ENCODE measurements at regions not wholly inside any gene's neighbourhood (a gene's known extent, or its start where the extent isn't known, plus 50 kb on each side); places are given as distances from the start of the nearest gene placed in this dataset.
"Not testable (repeated sequence)": the region's sequence is repeated elsewhere in the genome, so short reads cannot be mapped to it uniquely, and the experiment has no call there.

DNA sequence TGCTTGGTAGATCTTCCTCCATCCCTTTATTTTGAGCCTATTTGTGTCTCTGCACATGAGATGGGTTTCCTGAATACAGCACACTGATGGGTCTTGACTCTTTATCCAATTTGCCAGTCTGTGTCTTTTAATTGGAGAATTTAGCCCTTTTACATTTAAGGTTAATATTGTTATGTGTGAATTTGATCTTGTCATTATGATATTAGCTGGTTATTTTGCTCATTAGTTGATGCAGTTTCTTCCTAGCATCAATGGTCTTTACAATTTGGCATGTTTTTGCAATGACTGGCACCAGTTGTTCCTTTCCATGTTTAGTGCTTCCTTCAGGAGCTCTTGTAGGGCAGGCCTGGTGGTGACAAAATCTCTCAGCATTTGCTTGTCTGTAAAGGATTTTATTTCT is 72.4 kb downstream of the HNRNPD start:
- DNase-seq, result not testable (repeated sequence)

DNA sequence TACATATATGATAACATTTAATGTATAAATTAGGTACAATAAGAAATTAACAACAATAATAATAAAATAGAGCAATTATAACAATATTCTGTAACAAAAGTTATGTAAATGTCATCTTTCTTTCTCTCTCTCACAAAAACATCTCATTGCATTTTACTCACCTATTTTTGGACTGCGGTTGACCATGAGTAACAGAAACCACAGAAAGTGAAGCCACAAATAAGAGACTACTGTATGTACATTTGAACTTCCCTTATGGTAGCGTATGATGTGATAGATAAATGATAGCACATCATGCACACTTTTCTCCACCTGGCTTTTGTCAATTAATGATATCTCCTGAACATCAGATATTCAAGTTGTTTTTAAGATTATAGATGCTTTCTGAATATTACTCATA is 80.5 kb downstream of the HNRNPD start:
- DNase-seq, result no peak

DNA sequence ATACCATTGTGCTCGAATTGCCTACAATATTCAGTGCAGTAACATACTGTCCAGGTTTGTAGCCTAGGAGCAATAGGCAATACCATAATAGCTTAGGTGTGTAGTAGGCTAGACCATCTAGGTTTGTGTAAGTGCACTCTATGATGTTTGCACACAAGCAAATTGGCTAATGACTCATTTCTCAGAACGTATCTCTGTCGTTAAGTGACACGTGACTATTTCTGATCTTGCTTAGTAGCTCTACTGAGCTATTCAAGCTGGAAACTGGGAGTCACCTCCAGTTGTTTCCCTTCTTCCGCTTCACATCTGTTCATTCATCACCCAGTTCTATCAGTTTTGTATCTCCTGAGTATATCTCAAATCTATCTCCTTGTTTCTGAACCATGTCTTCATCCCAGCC is 86.1 kb downstream of the HNRNPD start:
- DNase-seq, result no peak

GRCh38 chr4:82284858-82285805 is 88.7 kb downstream of the HNRNPD start:
- DNase-seq, result peak; percentile 97

- DNase-seq, result no peak
Observed at GRCh38 chr4:82284475-82284857, 89.3 kb downstream of the HNRNPD start.

DNA sequence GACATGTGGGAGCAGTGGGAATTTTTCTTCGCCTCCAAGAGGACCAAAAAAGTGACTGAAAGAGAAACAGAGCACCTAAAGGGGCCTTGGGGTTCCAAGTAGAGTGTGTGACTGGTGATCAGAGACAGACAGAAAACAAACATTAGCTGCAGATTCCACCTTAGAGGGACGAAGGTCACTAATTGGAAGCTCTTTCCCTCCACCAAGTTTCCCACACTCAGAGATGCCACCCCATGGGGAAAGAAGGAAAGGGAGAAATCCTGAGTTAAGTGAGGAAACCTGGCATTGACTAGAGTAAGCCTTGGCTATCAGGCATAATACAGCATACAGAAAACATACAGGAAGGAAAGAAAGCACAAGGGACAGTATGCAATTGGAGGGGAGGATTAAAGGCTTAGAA is 90.9 kb downstream of the HNRNPD start:
- DNase-seq, result no peak

- not testable (repeated sequence) for DNase-seq
Observed at GRCh38 chr4:82279550-82279949, 94.2 kb downstream of the HNRNPD start.

DNA sequence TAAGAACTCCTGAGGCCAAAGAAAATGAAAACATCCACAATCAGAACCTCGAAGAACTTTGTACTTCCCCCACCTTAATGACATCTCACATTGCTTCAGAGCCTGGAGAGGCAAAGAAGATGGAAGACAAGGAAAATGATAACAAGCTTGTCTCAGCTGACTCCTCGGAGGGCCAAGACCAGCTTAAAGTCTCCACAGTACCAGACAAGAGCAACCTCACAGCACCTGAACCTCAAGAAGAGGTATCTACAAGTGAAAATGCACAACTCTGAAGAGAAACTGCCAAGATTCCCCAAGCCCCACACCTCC is 97.5 kb downstream of the HNRNPD start:
- no peak for DNase-seq

DNA sequence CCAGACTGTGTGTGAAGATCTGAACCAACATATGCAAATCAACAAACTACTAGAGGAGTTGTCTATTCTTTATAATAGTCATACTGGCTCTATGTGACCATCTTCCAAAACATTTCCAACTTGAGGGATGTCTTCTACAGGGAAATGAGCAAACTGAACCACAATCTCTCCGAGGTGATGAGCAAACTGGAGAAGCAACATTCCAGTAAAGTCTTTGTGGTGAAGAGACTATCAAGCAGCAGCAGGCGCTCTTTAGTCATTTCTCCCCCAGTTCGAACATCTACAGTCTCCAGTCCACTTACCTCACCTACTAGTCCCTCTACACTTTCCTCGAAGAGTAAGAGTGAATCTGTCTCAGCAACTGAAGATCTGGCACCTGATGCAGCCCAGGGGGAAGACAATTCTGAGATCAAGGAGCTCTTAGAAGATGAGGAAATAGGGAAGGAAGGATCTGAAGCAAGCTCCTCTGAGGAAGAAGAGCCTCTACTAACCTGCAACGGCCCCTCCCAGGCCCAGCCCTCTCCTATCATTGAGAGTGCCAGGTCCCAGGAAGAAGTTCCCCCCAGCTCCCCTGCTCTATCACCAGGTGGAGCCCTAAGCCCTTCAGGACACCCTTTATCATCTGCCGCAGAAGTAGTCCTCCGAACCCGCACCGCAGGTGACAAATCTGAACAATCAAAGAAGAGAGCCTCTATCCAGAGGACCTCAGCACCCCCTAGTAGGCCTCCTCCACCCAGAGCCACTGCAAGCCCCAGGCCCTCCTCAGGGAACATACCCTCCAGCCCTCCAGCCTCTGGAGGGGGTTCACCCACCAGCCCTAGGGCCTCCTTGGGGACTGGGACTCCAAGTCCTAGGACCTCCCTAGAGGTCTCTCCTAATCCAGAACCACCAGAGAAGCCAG is 98.1 kb downstream of the HNRNPD start:
- DNase-seq, result no peak

DNA sequence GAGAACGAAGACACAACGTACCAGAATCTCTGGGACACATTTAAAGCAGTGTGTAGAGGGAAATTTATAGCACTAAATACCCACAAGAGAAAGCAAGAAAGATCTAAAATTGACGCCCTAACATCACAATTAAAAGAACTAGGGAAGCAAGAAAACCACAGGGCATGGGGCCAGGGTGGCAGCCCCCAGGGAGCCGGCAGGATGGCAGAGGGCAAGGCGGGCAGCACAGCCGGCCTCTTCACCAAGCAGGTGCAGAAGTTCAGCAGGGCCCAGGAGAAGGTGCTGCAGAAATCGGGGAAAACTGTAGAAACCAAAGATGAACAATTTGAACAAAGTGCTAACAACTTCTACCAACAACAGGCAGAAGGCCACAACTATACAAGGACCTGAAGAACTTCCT is 99.1 kb downstream of the HNRNPD start:
- DNase-seq, result not testable (repeated sequence)

DNA sequence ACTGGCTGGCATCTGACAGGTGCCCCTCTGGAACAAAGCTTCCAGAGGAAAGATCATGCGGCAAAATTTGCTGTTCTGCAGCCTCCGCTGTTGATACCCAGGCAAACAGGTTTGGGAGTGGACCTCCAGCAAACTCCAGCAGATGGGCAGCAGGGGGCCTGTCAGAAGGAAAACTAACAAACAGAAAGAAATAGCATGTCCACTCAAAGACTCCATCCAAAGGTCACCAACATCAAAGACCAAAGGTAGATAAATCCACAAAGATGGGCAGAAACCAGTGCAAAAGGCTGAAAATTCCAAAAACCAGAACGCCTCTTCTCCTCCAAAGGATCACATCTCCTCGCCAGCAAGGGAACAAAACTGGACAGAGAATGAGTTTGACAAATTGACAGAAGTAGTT is 101.3 kb downstream of the HNRNPD start:
- DNase-seq, result not testable (repeated sequence)

DNA sequence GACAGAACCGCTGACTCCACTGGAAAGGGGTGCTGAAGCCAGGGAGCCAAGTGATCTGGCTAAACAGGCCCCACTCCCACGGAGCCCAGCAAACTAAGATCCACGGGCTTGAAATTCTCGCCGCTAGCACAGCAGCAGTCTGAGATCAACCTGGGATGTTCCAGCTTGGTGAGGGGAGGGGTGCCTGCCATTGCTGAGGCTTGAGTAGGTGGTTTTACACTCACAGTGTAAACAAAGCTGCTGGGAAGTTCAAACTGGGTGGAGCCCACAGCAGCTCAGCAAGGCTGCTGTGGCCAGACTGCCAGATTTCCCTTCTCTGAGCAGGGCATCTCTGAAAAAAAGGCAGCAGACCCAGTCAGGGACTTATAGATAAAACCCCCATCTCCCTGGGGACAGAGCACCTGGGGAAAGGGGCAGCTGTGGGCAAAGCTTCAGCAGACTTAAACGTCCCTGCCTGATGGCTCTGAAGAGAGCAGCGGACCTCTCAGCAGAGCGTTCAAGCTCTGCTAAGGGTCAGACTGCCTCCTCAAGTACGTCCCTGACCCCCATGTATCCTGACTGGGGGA is 101.8 kb downstream of the HNRNPD start:
- not testable (repeated sequence) for DNase-seq

DNA sequence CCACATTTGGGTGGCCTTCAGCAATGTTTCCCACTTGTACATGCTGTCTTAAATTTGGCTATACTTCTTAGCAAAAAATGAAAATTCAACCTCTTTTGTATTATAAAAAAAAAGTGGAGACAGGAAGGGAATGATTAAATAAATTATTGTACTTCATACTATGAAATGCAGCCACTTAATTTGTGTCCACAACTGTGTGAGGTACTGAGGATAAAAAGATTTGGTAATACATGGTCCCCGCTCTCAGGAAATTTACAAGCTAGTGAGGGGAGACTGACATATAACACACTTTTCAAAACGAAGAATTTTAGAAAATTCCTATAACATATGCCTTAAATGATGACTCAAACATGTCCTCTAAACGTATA is 105.0 kb downstream of the HNRNPD start:
- DNase-seq, result no peak

DNA sequence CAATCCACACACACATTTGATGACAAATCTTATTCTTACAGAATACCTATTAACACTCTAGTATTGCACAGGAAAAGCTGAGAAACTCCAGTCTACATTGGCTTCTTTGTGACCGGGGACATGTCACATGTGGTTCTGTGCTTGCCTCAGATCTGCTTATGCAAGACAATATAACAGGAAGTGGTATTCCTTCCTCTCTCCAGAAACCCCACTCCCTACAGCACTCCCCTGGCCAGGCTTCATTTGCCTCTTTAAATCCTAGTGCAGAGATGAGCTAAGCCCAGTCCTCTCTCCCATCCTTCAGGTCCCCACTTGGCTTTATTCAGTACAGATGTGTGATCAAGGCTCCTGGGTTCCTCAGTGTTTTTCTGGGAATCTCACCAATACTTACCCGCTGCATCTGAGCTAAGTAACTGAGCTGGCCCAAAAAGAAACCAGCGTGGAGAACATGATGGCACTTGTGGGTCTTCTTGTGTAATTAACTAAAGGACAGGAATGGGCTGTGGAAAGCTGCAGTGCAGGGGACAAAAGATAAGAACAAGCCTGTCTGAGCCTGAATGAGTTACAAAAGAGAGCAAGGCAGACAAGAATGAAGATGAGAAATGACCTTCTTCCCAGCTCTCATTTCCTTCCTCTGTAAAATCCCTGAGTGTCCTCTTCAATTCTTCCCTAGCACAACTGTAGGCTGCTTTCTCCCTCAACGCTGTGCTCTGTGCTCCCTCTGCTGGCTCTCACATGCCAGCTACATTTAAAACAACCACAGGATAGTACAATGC is 105.6 kb downstream of the HNRNPD start:
- peak; percentile 11 for DNase-seq

DNA sequence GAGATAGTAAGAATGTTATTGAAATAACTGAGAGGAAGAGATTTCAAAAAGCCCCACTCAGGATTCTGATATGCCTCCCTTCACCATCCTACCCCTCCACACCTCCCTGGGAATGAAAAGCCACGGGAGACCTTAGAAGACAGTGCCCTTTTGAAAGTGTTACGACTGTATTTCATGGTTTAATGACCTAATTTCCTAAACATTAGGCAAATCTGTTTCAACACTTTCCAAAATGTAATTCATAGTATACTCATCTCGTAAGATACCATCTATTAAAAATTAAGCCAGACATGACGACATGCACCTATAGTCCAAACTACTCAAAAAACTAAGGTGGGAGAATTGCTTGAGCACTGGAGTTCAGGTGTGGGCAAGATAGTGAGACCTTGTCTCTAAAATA is 106.3 kb downstream of the HNRNPD start:
- DNase-seq, result no peak

DNA sequence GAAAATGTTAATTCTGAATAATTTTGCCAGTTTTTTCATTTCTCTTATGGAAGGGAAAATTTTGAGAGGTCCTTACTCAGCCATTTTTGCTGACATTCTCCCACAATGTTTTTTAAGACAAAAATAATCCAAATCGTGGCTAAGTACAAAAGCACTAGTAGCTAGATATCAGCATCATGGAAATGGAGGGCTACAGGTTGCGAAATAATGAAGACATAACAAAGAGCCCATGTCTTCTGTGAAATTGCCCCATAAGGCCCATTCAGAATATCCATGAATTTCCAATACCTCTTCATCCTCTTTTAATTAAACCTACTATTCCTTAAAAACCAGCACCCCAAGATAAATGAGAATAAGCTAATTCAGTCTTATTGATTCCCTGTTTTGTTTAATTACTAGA is 107.4 kb downstream of the HNRNPD start:
- DNase-seq, result no peak

DNA sequence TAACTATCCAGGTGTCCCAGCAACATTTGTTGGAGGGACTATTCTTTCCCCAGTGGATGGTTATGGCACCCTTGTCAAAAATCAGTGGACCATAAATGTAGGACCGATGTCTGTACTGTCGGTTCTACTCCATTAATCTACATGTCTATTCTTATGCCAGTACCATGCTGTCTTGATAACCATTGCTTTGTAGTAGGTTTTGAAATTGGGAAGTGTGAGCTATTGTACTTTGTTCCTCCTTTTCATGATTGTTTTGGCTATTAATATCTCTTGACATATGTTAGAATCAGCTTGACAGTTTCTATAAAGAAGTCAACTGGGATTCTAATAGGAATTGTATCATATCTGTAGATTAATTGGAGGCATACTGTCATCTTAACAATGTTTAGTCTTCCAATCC is 112.7 kb downstream of the HNRNPD start:
- no peak for DNase-seq

DNA sequence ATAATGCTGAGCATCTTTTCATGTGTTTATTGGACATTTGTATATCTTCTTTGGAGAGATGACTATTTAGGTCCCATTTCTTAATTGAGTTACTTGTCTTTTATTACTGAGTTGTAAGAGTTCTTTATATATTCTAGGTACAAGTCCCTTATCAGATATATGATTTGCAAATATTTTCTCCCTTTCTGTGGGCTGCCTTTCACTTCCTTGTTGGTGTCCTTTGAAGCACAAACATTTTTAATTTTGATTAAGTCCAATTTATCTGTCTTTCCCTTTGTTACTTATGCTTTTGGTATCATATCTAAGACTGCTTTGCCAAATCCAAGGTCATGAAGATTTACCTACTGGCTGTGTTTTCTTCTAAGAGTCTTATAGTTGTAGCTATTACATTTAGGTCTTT is 113.2 kb downstream of the HNRNPD start:
- DNase-seq, result no peak

DNA sequence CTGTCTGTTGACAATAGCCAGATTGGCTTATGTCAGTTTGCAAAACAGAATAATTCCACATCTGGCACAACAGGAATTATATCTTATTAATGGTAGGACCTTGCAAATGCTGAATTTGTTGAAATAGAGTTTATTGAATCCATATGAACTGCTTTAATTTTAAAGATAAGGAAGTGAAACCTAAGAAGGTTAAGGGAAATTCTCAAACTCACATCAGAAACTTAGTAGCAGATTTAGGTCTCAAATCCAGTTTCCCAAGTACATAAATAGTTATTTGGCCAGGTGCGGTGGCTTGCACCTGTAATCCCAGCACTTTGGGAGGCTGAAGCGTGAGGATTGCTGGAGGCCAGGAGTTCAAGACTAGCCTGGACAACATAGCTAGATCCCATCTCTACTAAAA is 117.1 kb downstream of the HNRNPD start:
- DNase-seq, result no peak

DNA sequence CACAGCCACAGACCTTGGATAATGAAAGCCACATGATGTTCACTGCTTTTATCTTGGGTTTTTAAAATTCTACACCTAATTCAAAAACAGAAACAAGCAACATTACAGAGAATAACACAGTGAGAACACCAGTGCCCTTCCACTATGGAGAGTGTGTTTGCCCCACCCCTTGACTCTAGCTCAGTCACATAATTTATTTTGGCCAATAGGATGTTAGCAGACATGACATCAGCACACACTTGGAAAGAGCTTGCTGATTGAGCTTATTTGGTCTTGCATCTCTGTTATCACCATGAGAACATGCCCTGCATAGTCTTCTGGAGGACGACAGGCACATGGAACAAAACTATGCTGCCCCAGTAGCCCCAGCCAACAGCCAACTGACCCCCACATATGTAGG is 118.1 kb downstream of the HNRNPD start:
- no peak for DNase-seq

DNA sequence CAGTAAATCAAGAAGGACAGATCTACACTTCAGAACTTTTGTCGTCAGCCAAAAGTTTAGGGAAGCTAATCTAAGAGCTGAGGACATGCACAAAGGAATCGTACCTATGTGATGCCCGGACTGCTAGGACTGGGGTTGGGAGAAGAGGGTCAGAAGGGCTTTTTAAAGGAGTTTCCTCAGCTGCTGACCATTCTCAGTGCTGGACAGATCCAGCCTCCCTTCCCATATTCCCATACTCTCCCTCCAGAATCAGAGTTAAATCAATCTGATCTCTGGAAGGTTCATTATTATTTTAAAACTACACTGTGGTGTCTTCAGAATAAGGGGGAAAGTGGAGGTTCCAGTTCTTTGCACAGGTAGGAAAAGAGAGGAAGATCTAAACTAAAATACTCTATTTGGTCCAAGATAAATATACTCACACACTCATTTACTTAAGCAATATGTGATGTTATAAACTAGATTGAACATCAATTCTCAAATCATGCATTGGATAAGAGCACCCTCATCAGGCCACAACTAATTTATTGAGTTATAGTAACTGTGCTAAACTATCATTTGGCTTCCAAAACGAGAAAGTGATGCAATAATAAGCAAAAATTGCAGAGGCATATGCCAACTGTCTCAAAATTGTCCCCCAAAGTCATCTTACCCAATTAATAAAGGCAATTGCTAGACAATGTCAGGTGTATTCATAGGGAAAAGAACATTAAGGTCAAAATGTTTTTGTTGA is 124.7 kb downstream of the HNRNPD start:
- DNase-seq, result no peak

DNA sequence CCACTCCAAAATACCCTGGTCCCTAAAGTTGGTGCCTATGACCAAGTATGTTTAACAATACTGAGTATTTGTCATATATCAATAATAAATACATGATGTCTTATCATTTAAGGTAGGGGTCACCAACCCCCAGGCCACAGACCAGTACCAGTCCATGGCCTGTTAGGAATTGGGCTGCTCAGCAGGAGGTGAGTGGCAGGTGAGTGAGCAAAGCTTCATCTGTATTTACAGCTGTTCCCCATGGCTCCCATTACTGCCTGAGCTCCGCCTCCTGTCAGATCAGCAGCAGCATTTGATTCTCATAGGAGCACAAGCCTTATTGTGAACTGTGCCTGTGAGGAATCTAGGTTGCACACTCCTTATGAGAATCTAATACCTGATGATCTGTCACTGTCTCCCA is 126.2 kb downstream of the HNRNPD start:
- no peak for DNase-seq
